Psoas muscle (tissue), 7 donors: ENCODE measurements at regions not wholly inside any gene's neighbourhood (a gene's known extent, or its start where the extent isn't known, plus 50 kb on each side); places are given as distances from the start of the nearest gene placed in this dataset.

ENCODE experiments used
- ATAC-seq, 4 donors: fragments of 200-7000 bp; cut with Tn5 transposase; one replicate each; pipeline ENCODE4 v1.9.1; 2020; ENCODE audit warnings: moderate library complexity in 3 of 4, mild to moderate bottlenecking in 2 of 4
- DNase-seq, 2 donors: peaks; one replicate each; pipeline ENCODE4 v3.0.0-alpha.2; 2020
- H3K27ac ChIP-seq: fragments of 200-600 bp; one replicate; pipeline ENCODE4 v1.8.0; 2022
- H3K27me3 ChIP-seq, 3 donors: fragments of 200-600 bp in 1 of 3; one replicate each; pipeline versions ENCODE4 v1.6.1 to v1.8.0; 2013 to 2022; ENCODE audit warnings: low read length in 2 of 3, mild to moderate bottlenecking in 2 of 3, moderate library complexity in 1 of 3; ENCODE audit not compliant: insufficient read depth in 3 of 3
- H3K36me3 ChIP-seq, 2 donors: fragments of 200-600 bp in 1 of 2; one replicate each; pipeline versions ENCODE4 v1.6.1 to v1.8.0; 2013 to 2022; ENCODE audit warnings: low read depth in 1 of 2, mild to moderate bottlenecking in 1 of 2, moderate library complexity in 1 of 2; ENCODE audit not compliant: insufficient read depth in 1 of 2
- H3K4me1 ChIP-seq: fragments of 200-600 bp; one replicate; pipeline ENCODE4 v1.8.0; 2022
- H3K4me3 ChIP-seq: fragments of 200-600 bp; one replicate; pipeline ENCODE4 v1.8.0; 2022; ENCODE audit warnings: mild to moderate bottlenecking
- H3K9me3 ChIP-seq: fragments of 200-600 bp; one replicate; pipeline ENCODE4 v1.8.0; 2022
- CTCF ChIP-seq: fragments of 200-600 bp; IDR thresholded peaks from one replicate; pipeline ENCODE4 v1.8.0; 2022; ENCODE audit warnings: antibody characterized with exemption
- WGBS, 3 donors: extraction: QIAGEN DNeasy Blood & Tissue Kit; methylation state at CpG; one replicate each; pipeline versions ENCODE4 v1.1.6 to v1.1.7; 2013; 5-methylcytosine and 5-hydroxymethylcytosine counted together
- intact Hi-C, 2 donors: fragments of 100-400 bp; cut with DNase I; formaldehyde crosslinking; loops; one replicate each; pipeline versions ENCODE4 v1.11.0 to v1.14.2; 2022
- donor health status: healthy with polysubstance abuse.
- donor health status: DM: no; HTN: no; CAD: no; lungs with moderate emphysema.
- donor health status: Bipolar disorder and iron deficiency.
- donor health status: healthy.
- donor health status: DM: yes; HTN: yes; CAD: no.
- donor health status: DM: no; HTN: no; CAD: no.
- donor health status: DM: yes; HTN: yes; CAD: no.

DNA sequence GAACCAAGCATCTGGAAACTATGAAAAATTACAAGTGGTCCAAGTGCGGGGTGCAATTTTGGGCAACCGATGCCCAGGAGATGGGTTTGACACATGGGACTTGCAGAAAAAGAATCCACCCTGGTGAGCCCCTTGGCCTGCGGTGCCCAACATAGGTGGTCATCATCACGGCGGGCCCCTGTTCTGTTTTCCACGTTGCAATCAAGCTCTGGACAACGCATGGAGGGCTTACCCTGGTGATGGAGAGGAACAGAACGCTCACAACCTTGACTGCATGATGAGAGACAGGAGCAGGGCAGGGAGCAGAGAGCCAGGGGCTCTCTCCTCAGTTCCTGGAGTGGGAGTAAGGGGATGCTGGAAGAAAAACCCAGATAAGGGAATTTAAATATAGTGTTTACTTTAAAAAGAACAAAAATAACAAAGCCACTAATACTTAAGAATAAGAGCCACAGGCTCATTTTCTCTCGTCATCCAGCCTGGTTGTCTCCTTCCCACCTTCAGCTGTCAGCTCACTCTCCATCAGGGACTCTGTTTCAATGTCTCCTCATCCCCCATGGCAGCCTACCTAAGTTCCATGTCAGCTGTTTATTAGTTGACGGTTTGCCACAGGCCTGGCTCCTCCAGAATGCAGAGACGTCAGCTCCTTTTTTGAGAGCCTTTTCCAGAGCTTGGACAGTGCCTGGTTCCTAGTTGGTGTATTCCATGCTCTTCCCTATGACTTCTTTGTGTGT lies 172.1 kb downstream of the GADD45G start:
- WGBS, 3 donors, result 82 to 83% (median 83%) methylated on average over 11 of the region's 11 CpGs
- Histone ChIP-seq H3K4me3 (no peak overlapping the region), H3K9me3 (no peaks in the 10 kb centered on the region), H3K27ac (no peak overlapping the region), H3K27me3 (no peaks in the 10 kb centered on the region), H3K36me3 (no peaks in the 10 kb centered on the region), H3K4me1 (no peaks in the 10 kb centered on the region)
- ATAC-seq (no peak), DNase-seq (peak in 1 of 2 donors; percentile 11)
- no peak for TF ChIP-seq CTCF
- intact Hi-C loops, result no loop called here

DNA sequence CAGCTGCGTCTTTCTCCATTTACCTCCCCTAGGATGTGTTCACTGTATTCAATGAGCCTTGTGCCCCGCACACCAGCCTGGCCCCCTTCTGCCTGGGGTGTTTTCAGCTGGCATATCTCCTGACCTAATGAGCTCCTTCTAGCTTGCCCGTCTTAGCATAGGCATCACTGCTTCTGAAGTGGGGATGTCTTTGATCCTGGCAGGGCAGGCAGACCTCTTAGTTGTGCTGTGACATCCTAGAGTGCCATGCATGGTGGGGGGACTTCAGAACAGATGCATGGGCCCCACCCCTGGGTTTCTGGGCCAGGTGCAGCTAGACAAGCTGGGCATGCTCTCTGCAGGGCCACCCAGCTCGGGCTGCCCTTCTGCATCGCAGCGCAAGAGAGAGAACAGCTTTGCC lies 172.7 kb downstream of the GADD45G start:
- TF ChIP-seq CTCF, result no peak
- peak in 1 of 2 donors; percentile 16 for DNase-seq

DNA sequence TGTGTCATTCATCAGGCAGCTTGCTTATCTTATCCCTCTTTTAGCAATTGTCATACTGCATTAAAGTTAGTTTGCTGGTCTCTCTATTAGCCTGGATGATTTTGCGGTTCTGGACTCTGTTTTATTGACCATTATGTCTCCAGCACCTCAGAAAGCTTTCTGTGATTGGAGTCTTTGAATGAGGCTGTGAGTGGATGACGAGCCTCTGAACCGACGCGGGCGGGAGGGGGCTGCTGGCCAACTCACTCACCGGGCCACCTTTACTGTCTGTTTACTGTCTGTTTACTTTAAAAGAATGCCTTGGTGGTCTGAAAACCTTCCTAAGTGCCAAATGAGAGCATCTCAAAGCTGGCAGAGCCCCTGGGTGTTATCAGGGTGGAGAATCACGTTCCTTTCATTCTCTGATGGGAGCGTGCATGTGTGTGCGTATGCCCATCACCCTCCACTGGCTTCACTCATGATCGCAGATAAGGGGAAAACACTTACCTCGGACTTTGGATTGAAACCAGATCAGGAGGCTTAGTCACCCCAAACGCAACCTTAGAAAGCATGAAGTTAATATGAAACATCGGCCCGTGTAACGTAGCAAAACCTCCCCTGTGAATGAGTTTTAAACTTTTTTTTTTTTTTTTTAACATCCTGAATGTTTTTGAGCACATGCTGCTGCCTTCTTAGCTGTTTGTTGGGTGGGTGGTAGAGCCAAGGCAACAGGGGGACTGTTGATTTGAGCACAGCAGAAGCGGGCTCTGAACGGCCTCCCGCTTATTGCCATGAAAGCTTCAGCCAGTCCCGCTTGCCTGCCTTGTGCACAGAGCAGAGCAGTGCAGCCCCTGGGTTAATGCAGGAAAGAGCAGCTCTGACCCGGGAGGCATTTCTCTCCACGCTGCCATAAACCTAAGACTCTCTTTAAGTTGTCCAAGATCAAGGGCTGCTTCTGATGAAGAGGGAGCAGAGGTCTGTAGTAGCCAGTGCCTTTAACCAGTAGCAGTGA lies 173.6 kb downstream of the GADD45G start:
- Histone ChIP-seq H3K27ac (no peak overlapping the region), H3K4me3 (no peak overlapping the region), H3K36me3 (no peaks in the 10 kb centered on the region), H3K4me1 (no peaks in the 10 kb centered on the region), H3K27me3 (no peaks in the 10 kb centered on the region), H3K9me3 (no peaks in the 10 kb centered on the region)
- TF ChIP-seq CTCF, result no peak
- ATAC-seq (no peak), DNase-seq (peak in 1 of 2 donors; percentile 17)
- intact Hi-C loops, result no loop called here
- WGBS, 3 donors, result 83 to 90% (median 84%) methylated on average over 22 of the region's 22 CpGs

More for the DNA sequence above, 172.7 kb downstream of the GADD45G start:
- intact Hi-C loops, result no loop called here
- Histone ChIP-seq H3K27ac (no peak overlapping the region), H3K4me1 (no peaks in the 10 kb centered on the region), H3K27me3 (no peaks in the 10 kb centered on the region), H3K4me3 (no peak overlapping the region), H3K36me3 (no peaks in the 10 kb centered on the region), H3K9me3 (no peaks in the 10 kb centered on the region)
- 78 to 96% (median 86%) methylated on average over 6 of the region's 6 CpGs for WGBS, 3 donors
- ATAC-seq, result no peak

- no peak overlapping the region for H3K4me3 ChIP-seq
- H3K27ac ChIP-seq, result no peak overlapping the region
- DNase-seq (no peak), ATAC-seq (no peak)
- no peaks in the 10 kb centered on the region for H3K9me3 ChIP-seq
- intact Hi-C loops, result no loop called here
- no peaks in the 10 kb centered on the region for H3K36me3 ChIP-seq
- H3K27me3 ChIP-seq, result no peaks in the 10 kb centered on the region
- TF ChIP-seq CTCF, result no peak
- 72 to 82% (median 78%) methylated on average over 7 of the region's 7 CpGs for WGBS, 3 donors
- no peaks in the 10 kb centered on the region for H3K4me1 ChIP-seq
Measured at GRCh38 chr9:89779405-89780203, 174.8 kb downstream of the GADD45G start.
